Dermis microvascular lymphatic vessel endothelial cell (primary cell): ENCODE measurements at regions not wholly inside any gene's neighbourhood (a gene's known extent, or its start where the extent isn't known, plus 50 kb on each side); places are given as distances from the start of the nearest gene placed in this dataset.
A peak's percentile ranks its signal among the peaks of the same experiment; 100 is the strongest.
"Not testable (repeated sequence)": the region's sequence is repeated elsewhere in the genome, so short reads cannot be mapped to it uniquely, and the experiment has no call there.

ENCODE experiments used
- DNase-seq, 2 donors: peaks; one replicate each; pipeline versions ENCODE4 v3.0.0 to v3.0.0-alpha.2; 2010; ENCODE audit warnings: low read depth in 2 of 2

DNA sequence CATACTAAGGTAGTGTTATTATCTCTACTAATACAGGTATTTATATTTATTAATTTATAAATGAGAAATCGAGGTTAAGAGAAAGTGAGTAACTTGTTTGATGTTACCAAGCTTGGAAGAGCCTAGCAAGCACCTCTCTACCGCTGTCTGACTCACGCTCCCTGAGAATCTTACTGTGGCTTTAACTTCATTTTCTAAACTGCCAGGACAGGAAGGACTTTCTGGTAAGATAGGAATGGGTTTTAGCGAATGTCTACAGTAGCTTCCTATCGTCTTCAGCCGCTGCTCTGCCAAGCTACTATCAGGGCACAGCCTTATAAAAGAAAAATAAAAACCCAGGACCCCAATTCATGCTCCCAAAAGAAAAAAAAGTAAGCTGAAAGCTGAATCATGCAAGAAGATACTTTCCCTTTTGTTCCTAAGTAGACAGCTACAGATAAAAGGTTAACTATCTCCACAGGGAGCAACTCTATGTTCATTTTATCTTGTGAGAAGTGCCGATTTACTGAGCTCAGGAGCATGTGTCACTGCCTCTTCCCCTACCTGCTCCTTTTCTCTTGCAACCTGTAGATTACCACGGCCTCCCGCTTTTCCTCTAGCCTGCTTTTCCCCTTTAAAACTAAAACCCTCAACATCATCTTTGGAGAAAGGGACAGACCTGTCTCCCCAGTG, 60.2 kb downstream of the THNSL1 start:
- no peak for DNase-seq

- no peak for DNase-seq
These were observed 62.4 kb downstream of the THNSL1 start for GRCh38 chr10:25078658-25079431.

DNA sequence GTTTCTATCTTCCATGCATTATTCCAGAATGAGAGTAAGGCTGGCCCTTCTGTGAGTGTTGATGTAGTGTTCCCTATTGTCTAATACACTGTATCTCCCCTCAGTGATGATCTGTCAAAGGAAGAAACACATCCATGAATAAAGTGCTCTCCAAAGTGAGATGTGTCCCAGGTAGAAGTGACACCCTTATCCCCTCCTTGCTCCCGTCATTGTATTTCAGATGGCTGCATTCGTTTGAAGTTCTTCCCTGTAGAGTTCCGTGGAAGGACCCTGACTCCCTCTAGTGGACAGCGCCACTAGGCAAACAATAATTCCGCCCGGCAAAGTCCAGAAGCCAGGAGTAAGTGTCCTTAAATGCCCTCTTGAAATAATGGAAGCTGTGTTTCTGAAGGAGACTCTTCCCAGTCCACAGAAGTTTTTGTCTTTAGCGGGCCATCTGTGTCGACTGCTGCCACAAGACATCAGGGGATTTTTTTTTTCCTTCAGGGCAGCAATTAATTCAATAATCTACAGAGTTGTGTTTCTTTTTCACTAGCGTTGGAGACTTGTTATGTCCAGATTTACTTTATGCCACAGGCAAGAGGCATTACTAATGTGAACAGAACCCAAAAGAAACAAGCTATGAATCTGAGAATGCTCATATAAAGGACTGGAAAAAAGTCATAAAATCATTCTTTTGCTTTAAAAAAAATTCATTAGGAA, 64.6 kb downstream of the THNSL1 start:
- peak; percentile 68 to 85 for DNase-seq

GRCh38 chr10:25082276-25083204, 66.1 kb downstream of the THNSL1 start:
- no peak for DNase-seq

DNA sequence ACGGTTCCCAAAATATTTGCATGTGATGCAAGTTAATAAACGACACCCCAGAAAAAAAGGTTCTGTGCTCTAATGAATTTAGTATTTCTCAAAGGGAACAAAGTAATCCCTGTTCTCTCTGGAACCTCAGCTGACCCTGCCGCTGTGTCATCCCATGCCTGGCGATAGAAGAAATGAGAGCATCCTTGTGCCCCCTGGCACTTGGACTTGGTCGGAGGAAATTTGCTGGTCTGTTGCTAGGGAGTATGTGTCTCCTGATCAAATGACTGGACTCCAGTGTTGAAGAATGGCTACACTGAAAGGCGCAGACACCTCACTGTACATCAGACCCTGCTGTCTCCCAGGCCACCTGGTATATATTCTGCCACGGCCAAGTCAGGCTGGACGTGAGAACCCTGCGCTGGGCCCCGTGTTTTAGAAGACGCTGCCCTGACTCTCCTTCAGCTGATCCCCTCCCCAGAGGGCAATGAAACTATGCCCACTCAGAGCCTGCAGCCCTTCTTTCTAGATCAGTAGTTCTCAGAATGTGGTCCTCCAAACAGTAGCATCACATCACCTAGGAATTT, 67.2 kb downstream of the THNSL1 start:
- no peak for DNase-seq

DNA sequence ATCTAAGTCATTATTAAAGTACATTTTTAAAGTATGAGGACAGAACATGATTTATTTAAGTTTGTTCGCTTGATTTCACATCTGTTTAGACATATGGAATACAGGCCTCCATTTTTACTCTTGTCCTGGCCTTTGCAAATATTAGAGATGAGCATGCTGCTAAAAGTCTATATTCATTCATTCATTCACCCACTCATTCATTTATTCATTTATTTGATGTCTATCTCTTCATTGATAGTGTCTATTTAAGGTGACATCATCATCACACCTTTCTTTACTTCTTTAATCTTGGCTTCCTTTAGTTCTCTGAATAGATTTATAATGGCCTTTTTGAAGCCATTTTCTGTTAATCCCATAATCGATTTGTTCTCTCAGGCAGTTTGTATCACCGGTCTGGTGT, 68.0 kb downstream of the THNSL1 start:
- DNase-seq, result no peak

- no peak for DNase-seq
These were observed 78.2 kb downstream of the THNSL1 start for GRCh38 chr10:25094590-25094989.

DNA sequence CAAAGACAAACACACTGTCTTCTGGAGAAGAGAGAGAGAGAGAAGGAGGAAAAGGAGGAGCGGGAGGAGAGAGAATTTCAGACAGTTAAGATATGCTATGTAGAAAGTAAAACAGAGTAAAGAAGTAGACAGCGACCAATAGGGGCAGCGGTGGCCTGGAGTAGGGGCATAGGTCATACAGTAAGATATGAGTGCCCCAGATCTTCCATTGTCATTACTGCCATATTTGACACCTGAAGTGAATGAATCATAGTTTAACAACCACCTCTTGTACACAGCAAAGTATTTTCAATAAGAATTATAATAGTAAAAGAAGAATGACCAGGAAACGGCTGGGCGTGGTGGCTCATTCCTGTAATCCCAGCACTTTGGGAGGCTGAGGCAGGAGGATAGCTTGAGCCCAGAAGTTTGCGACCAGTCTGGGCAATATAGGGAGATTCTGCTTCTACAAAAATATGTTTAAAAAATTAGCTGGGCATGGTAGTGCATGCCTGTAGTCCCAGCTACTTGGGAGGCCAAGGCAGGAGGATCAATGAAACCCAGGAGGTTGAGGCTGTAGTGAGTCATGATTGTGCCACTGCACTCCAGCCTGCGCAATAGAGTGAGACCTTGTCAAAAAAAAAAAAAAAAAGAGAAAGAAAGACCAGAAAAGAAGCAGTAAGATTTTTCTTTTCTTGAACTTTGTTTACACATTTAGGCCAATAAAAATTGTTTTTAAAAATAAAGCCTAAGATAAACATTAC, 77.0 kb upstream of the GPR158 start:
- no peak for DNase-seq

DNA sequence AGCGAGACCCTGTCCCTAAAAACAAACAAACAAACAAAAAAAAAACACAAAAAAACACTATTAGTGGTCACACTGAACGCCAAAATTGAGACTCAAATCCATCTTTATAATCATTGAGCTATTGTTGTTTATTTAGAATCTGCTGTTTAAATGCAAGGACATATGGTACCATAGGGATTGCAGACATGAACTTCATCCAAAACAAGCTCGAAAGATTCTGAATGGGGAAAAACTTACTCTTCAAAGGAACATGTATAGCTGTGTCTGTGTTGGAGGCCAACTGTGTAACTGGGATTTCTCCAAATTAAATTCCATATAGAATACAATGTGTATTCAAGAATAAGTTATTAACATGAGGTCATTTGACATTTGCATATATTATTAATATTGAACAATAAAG, 74.7 kb upstream of the GPR158 start:
- no peak for DNase-seq

GRCh38 chr10:25101461-25102146, 73.2 kb upstream of the GPR158 start:
- DNase-seq, result no peak

- no peak for DNase-seq
These were observed 72.5 kb upstream of the GPR158 start for GRCh38 chr10:25102147-25102822.

DNA sequence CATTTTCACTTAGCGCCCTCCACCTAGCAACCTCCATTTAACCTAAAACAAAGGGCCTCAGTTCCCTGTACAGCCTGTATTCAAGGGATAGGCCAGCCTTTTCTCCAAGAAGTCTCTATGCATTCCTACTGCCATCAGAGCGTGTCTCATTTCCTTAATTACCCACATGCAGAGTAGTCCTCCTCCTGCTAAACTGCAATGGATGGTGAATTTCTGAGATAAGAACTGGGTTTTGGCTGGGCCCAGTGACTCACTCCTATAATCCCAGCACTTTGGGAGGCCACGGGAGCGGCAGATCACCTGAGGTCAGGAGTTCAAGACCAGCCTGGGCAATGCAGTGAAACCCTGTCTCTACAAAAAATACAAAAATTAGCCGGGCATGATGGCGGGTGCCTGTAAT, 71.1 kb upstream of the GPR158 start:
- no peak for DNase-seq

DNA sequence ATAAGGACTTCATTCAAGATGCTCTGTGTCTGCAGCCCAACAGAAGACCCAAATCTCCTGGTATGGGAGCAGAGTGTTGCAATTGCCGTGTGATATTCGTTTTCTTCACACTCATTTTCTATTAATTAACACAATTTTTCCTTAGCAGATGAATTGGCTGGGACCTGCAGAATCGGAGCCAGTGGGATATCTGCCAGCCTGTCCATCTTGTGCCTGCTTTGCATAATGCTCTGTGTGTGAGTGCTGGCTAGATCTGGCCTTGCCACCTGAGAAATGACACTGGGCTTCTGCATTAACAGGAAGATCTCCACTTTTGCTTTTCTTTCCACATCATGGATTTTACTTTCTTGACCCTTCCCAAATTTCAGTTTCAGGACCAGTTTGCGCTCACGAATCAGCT, 70.4 kb upstream of the GPR158 start:
- DNase-seq, result no peak

DNA sequence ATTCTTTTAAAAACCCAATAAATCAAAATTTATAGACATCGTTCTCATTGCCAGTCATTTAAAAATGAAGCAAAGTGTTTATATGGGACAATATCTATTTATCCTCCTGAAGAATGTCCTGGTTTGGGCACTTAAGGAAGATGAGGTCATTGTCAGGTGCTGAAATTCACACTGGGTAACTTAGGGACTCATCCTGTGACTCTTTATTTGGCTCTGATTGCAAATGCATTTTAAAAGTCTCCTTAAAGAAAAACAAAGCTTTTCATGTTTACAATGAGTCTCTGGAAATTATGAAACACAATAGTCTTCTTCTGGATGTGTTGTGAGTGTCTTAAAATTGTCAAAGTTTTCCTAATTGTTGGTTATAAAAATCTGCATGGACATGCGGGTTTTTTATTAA, 69.5 kb upstream of the GPR158 start:
- no peak for DNase-seq

DNA sequence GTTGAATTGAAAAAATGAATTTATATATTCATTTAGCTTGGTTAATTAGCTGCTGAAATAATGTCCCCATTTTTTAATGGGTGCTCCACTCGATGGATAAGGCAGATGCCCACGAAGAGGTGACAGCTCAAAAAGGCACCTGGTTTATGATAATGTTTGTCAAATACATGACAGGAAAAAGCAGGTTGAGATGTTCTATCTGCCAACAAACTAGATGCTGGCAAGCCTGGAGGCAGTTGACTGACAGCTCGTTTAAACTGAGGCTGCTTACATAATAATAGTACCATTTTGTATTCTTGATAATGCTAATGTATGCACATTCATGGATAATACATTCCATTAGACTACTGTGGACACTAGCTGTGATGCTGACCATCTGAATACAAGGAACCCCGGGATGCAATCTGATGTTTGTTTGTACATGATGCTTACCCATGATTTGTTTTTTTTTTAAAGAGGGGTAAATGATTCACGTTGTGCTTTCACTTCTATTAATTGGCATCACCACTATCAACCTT, 69.0 kb upstream of the GPR158 start:
- DNase-seq, result no peak

DNA sequence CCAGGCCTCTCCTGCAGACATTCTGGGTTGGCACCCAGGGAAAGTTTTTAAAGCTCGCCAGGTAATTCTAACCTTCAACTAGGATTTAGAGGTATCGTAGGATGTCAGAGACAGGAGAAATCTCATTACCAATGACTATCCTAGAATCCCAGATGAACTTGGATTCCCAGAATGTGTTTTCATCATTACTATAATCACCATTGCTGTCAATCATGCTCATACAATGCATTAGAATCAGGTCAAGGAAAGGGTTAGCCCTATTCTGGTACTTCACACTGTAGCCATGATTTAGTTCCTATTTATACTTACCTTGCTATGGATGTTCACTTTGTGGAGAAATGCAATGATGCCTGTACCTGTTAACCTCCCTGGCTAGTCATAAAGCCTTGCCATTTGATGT, 67.0 kb upstream of the GPR158 start:
- no peak for DNase-seq

DNA sequence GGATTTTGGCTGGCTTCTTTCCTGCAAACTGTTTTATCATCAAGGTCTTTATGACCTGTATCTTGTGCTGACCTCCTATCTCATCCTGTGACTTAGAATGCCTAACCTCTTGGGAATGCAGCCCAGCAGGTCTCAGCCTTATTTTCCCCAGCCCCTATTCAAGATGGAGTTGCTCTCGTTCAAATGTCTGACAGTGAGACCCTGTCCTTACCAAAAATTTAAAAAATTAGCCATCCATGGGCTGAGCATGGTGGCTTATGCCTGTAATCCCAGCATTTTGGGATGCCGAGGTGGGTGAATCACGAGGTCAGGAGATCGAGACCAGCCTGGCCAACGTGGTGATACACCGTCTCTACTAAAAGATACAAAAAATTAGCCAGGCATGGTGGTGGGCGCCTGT, 64.9 kb upstream of the GPR158 start:
- not testable (repeated sequence) for DNase-seq

DNA sequence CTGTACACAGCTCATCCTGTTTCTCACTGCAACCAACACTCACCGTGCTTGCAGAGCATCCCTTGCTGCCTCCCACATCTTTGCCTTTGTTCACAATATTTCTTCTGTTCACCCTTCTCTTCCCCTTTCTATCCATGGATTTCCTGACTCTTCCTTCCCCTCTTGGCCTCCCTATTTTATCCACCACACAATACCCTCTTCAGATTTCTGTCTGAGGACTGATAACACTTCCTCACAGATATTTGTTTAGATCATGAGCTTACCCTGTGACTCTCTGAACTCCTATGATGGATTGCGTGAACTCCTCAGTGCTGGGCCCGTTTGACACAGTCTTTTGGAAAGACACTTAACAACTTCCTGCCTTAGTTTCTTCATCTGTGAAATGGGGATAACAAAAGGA, 62.8 kb upstream of the GPR158 start:
- DNase-seq, result no peak
